ENCODE measurements at regions not wholly inside any gene's neighbourhood (a gene's known extent, or its start where the extent isn't known, plus 50 kb on each side); places are given as distances from the start of the nearest gene placed in this dataset.

- no peak for DNase-seq
These were observed 178.8 kb upstream of the DDHD1 start for GRCh38 chr14:53331921-53332320.

- DNase-seq, result no peak
These were observed 178.1 kb upstream of the DDHD1 start for GRCh38 chr14:53331247-53331646.

- no peak for DNase-seq
These were observed 177.3 kb upstream of the DDHD1 start for GRCh38 chr14:53330441-53330840.

- no peak for DNase-seq
These were observed 175.7 kb upstream of the DDHD1 start for GRCh38 chr14:53328841-53329240.

- DNase-seq, result no peak
These were observed 174.6 kb upstream of the DDHD1 start for GRCh38 chr14:53327716-53328115.

GRCh38 chr14:53325176-53325806 lies 172.2 kb upstream of the DDHD1 start:
- DNase-seq, result no peak

GRCh38 chr14:53316504-53316903 lies 163.4 kb upstream of the DDHD1 start:
- DNase-seq, result no peak

- no peak for DNase-seq
These were observed 157.3 kb upstream of the DDHD1 start for GRCh38 chr14:53310412-53310811.

GRCh38 chr14:53306911-53307310 lies 153.8 kb upstream of the DDHD1 start:
- no peak for DNase-seq

GRCh38 chr14:53306267-53306721 lies 153.2 kb upstream of the DDHD1 start:
- no peak for DNase-seq

GRCh38 chr14:53304726-53305381 lies 151.7 kb upstream of the DDHD1 start:
- no peak for DNase-seq

GRCh38 chr14:53295985-53296582 lies 143.0 kb upstream of the DDHD1 start:
- no peak for DNase-seq

- no peak for DNase-seq
These were observed 142.2 kb upstream of the DDHD1 start for GRCh38 chr14:53295372-53295771.

GRCh38 chr14:53286301-53286700 lies 133.2 kb upstream of the DDHD1 start:
- no peak for DNase-seq

- no peak for DNase-seq
These were observed 132.7 kb upstream of the DDHD1 start for GRCh38 chr14:53285821-53286220.

- DNase-seq, result no peak
These were observed 131.9 kb upstream of the DDHD1 start for GRCh38 chr14:53285064-53285463.

GRCh38 chr14:53278602-53279506 lies 125.7 kb upstream of the DDHD1 start:
- no peak for DNase-seq

- DNase-seq, result no peak
These were observed 120.5 kb upstream of the DDHD1 start for GRCh38 chr14:53273671-53274072.

- DNase-seq, result no peak
These were observed 111.9 kb upstream of the DDHD1 start for GRCh38 chr14:53265025-53265424.

GRCh38 chr14:53260928-53261327 lies 107.8 kb upstream of the DDHD1 start:
- no peak for DNase-seq

- DNase-seq, result no peak
These were observed 107.2 kb upstream of the DDHD1 start for GRCh38 chr14:53260286-53260685.

GRCh38 chr14:53252141-53252540 lies 99.0 kb upstream of the DDHD1 start:
- DNase-seq, result no peak

GRCh38 chr14:53249059-53249458 lies 95.9 kb upstream of the DDHD1 start:
- no peak for DNase-seq

Measured in CD4-positive, alpha-beta T cell treated with Interleukin-15 for 1 hour (primary cell).